Ovary (tissue), 3 donors: ENCODE measurements at regions not wholly inside any gene's neighbourhood (a gene's known extent, or its start where the extent isn't known, plus 50 kb on each side); places are given as distances from the start of the nearest gene placed in this dataset.

Experiments used
- EP300 ChIP-seq: sonication (generic); formaldehyde crosslinking; IDR thresholded peaks from one replicate; pipeline ENCODE4 v1.6.1; 2017; ENCODE audit warnings: antibody characterized with exemption
- POLR2A ChIP-seq: fragments of 450-650 bp; IDR thresholded peaks from one replicate; pipeline ENCODE4 v1.6.1; 2017; ENCODE audit warnings: antibody characterized with exemption, mild to moderate bottlenecking, moderate library complexity
- TF ChIP-seq, protein P1 (sequence below), 3 donors: fragments of 450-650 bp in 2 of 3; fragments of 200-600 bp in 1 of 3; IDR thresholded peaks; one replicate each; pipeline versions ENCODE4 v1.5.1 to v1.8.0; 2016 to 2022; ENCODE audit warnings: antibody characterized with exemption in 3 of 3, mild to moderate bottlenecking in 1 of 3
- donor health status: DM: no; HTN: no; CAD: no.

DNA sequence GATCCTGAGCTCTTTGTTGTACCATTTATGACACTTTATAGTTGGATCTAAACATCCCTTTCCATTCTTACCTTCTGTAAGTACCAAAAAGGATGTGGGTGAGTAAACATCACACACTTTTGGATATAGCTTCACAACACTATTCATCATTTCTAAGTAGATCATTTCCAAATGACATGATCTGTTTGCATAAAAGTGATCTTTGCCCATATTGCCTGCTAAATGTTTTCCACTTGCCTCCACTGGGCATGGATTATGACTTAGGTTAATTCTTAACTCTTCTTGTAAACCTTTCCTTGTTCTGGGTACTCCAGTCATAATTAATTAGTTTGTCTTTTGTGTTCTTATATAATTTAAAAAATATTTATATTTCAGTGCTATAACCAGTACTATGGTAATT lies 244.9 kb upstream of the AGA start:
- TF ChIP-seq, protein P1, sequence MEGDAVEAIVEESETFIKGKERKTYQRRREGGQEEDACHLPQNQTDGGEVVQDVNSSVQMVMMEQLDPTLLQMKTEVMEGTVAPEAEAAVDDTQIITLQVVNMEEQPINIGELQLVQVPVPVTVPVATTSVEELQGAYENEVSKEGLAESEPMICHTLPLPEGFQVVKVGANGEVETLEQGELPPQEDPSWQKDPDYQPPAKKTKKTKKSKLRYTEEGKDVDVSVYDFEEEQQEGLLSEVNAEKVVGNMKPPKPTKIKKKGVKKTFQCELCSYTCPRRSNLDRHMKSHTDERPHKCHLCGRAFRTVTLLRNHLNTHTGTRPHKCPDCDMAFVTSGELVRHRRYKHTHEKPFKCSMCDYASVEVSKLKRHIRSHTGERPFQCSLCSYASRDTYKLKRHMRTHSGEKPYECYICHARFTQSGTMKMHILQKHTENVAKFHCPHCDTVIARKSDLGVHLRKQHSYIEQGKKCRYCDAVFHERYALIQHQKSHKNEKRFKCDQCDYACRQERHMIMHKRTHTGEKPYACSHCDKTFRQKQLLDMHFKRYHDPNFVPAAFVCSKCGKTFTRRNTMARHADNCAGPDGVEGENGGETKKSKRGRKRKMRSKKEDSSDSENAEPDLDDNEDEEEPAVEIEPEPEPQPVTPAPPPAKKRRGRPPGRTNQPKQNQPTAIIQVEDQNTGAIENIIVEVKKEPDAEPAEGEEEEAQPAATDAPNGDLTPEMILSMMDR (IDR thresholded peaks at IDR 0.05), result no peak
- no peak for TF ChIP-seq POLR2A
- no peak for TF ChIP-seq EP300
